MCF 10A (cell line): ENCODE measurements at regions not wholly inside any gene's neighbourhood (a gene's known extent, or its start where the extent isn't known, plus 50 kb on each side); places are given as distances from the start of the nearest gene placed in this dataset.

ENCODE experiments used
- BruUV-seq: library from RNA; stranded (reverse); fragments of 400-500 nt; replicated peaks from 2 replicates; lab custom pipeline; 2021; lab: Mats Ljungman, UMichigan
- CTCF ChIA-PET: fragments of 300-600 bp; sonication (Branson Sonifier 250); formaldehyde crosslinking; extraction: SDS; loops from one replicate; lab custom pipeline; 2021; ENCODE audit warnings: antibody characterized with exemption, inconsistent platforms; lab: Yijun Ruan, JAX
- POLR2A ChIA-PET: fragments of 300-600, 350-650 bp; sonication (Branson Sonifier 250); formaldehyde crosslinking; extraction: SDS; loops from one replicate; lab custom pipeline; 2020; ENCODE audit warnings: antibody characterized with exemption, inconsistent platforms; lab: Yijun Ruan, JAX
- DNase-seq: peaks from one replicate; pipeline ENCODE4 v3.0.0-alpha.2; 2018; ENCODE audit not compliant: unreplicated experiment
- H3K27ac Mint-ChIP-seq: one replicate; pipeline ENCODE4 v1.8.0; 2022; ENCODE audit warnings: mild to moderate bottlenecking, low read depth, mixed read lengths; ENCODE audit not compliant: unreplicated experiment
- H3K27me3 Mint-ChIP-seq: one replicate; pipeline ENCODE4 v1.8.0; 2022; ENCODE audit warnings: mixed read lengths; ENCODE audit not compliant: insufficient read depth, unreplicated experiment
- H3K36me3 Mint-ChIP-seq: one replicate; pipeline ENCODE4 v1.8.0; 2022; ENCODE audit warnings: mild to moderate bottlenecking, moderate library complexity, mixed read lengths; ENCODE audit not compliant: insufficient read depth, unreplicated experiment
- H3K4me1 Mint-ChIP-seq: one replicate; pipeline ENCODE4 v1.8.0; 2022; ENCODE audit warnings: mixed read lengths; ENCODE audit not compliant: insufficient read depth, unreplicated experiment
- H3K4me3 Mint-ChIP-seq: one replicate; pipeline ENCODE4 v1.8.0; 2022; ENCODE audit warnings: mild to moderate bottlenecking, moderate library complexity, mixed read lengths; ENCODE audit not compliant: unreplicated experiment
- H3K9me3 Mint-ChIP-seq: one replicate; pipeline ENCODE4 v1.8.0; 2022; ENCODE audit warnings: mixed read lengths; ENCODE audit not compliant: unreplicated experiment
- CTCF ChIP-seq: fragments of 200-600 bp; IDR thresholded peaks from one replicate; pipeline ENCODE4 v1.8.0; 2022; ENCODE audit warnings: antibody characterized with exemption, mild to moderate bottlenecking; ENCODE audit not compliant: unreplicated experiment
- intact Hi-C: fragments of 100-400 bp; cut with micrococcal nuclease; formaldehyde crosslinking; loops from 2 replicates; pipeline ENCODE4 v1.14.1; 2022

- no peak for TF ChIP-seq CTCF
- BruUV-seq = no TSS peak
- peak; percentile 22 for DNase-seq
- Mint-ChIP-seq H3K36me3 (no peaks in the 10 kb centered on the region), H3K9me3 (no peaks in the 10 kb centered on the region), H3K27ac (no peak overlapping the region), H3K27me3 (peaks cover 15% of the 10 kb centered on the region), H3K4me1 (no peaks in the 10 kb centered on the region), H3K4me3 (no peak overlapping the region)
- ChIA-PET CTCF (no interaction called here), POLR2A (no interaction called here)
- intact Hi-C loops = no loop called here
These were observed 192.9 kb upstream of the GALNT2 start for GRCh38 chr1:229874136-229874535.

- intact Hi-C loops = no loop called here
- no peak overlapping the region for H3K27ac Mint-ChIP-seq
- H3K4me3 Mint-ChIP-seq = no peak overlapping the region
- DNase-seq = peak; percentile 45
- no peak for TF ChIP-seq CTCF
- CTCF ChIA-PET = no interaction called here
- no peaks in the 10 kb centered on the region for H3K9me3 Mint-ChIP-seq
- no TSS peak for BruUV-seq
- peaks cover 20% of the 10 kb centered on the region for H3K27me3 Mint-ChIP-seq
- no peaks in the 10 kb centered on the region for H3K36me3 Mint-ChIP-seq
- H3K4me1 Mint-ChIP-seq = peaks cover under 1% of the 10 kb centered on the region
- POLR2A ChIA-PET = no interaction called here
These were observed 192.4 kb upstream of the GALNT2 start for GRCh38 chr1:229874609-229875008.

- intact Hi-C loops = no loop called here
- no peak for TF ChIP-seq CTCF
- H3K27me3 Mint-ChIP-seq = peaks cover 25% of the 10 kb centered on the region
- no TSS peak for BruUV-seq
- ChIA-PET CTCF (no interaction called here), POLR2A (no interaction called here)
- DNase-seq = no peak
- H3K9me3 Mint-ChIP-seq = no peaks in the 10 kb centered on the region
- H3K4me1 Mint-ChIP-seq = peaks cover 6% of the 10 kb centered on the region
- no peak overlapping the region for H3K27ac Mint-ChIP-seq
- no peaks in the 10 kb centered on the region for H3K36me3 Mint-ChIP-seq
- H3K4me3 Mint-ChIP-seq = no peak overlapping the region
These were observed 192.0 kb upstream of the GALNT2 start for GRCh38 chr1:229875086-229875485.

- H3K27ac Mint-ChIP-seq = no peak overlapping the region
- peaks cover 37% of the 10 kb centered on the region for H3K27me3 Mint-ChIP-seq
- no peak overlapping the region for H3K4me3 Mint-ChIP-seq
- TF ChIP-seq CTCF = no peak
- H3K4me1 Mint-ChIP-seq = peaks cover 8% of the 10 kb centered on the region
- CTCF ChIA-PET = interaction anchor here (0.5 to 0.8 kb wide), 5 partner anchors 42 to 530 kb away, joined by 3 read pairs; no protein-coding TSS in a partner anchor
- intact Hi-C loops = loop anchor here (10.0 kb wide), 1 partner anchor 435 kb away; no protein-coding TSS in a partner anchor
- BruUV-seq = no TSS peak
- no peaks in the 10 kb centered on the region for H3K36me3 Mint-ChIP-seq
- DNase-seq = peak; percentile 33
- no peaks in the 10 kb centered on the region for H3K9me3 Mint-ChIP-seq
- POLR2A ChIA-PET = interaction anchor here (2.9 kb wide), 1 partner anchor 8 kb away, joined by 23 read pairs; no protein-coding TSS in a partner anchor
These were observed 187.3 kb upstream of the GALNT2 start for GRCh38 chr1:229879746-229880145.
